SK-MEL-5 (cell line): ENCODE measurements at regions not wholly inside any gene's neighbourhood (a gene's known extent, or its start where the extent isn't known, plus 50 kb on each side); places are given as distances from the start of the nearest gene placed in this dataset.

ENCODE experiments used
- DNase-seq: peaks from one replicate; pipeline ENCODE4 v3.0.0-alpha.2; 2016; ENCODE audit warnings: low read depth, low spot score
- in situ Hi-C: cut with HindIII; loops from 2 replicates; pipeline ENCODE4 v1.10.0; 2016; ENCODE audit warnings: low sequenced_read_pairs, high pct_unique_total_duplicates, low pct_unique_long_range_greater_than_20kb

DNA sequence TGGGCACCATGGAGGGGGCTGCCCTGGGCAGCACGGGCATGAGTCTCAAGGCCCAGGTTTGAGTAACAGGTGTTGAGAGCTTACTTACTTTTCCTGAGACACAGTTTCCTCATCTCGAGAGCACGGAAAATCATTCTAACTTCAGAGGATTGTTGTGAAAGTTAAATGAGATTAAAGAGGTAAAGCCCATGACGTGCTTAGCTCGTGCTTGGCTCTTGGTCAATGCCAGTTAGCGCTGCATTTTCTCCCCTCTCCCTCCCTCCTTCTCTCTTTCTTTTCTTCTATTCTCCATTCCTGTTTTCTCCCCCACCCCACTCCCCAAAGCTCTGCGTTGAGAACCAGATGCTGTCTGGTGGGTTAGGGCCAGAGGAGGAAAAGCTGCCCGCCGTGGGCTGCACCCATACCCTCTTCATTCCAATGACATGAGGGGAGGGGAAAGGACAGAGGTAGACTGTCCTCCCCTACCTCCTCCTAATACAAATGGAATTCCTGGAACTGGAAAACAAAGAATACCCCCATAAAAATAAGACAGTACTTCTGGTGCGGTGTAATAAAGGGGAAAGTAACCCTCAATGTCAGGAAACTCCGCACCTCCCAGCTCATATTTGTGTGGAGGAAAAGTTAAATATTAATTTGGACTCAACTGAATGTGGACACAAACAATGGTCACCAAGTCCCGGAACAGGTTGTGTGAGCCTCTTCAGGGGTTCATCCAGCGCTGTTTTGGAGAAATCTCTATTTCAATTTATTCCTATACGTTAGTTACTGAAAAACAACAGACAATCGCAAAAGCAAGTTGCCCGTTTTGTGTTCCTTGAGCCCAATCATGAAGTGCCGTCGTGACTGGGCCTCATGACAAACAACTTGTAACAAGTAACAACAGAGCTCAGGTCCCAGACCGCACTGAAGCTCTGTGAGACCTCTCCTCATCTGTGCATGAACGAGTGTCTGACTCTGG is 54.8 kb upstream of the B3GAT1 start:
- no peak for DNase-seq
- in situ Hi-C loops: no loop called here

DNA sequence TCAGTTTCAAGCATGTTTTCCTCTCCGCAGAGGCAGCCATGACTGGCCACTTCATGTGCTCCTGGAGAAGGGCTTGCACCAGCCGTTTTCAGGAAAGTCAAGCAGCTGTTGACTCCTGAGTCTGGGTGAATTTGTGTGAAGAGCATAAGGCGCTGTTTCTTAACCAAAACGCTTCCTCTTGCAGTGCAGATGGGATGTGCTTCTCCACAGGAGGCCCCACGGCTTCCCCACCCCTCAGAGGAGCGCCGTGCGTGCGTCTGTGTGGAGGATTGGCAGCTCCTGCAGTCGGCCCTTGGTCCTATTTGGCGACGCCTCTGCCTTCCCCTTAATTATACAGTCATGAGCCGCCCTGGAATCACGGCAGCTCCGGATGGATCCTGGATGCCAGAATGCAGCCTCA is 54.1 kb upstream of the B3GAT1 start:
- no peak for DNase-seq
- in situ Hi-C loops: no loop called here

DNA sequence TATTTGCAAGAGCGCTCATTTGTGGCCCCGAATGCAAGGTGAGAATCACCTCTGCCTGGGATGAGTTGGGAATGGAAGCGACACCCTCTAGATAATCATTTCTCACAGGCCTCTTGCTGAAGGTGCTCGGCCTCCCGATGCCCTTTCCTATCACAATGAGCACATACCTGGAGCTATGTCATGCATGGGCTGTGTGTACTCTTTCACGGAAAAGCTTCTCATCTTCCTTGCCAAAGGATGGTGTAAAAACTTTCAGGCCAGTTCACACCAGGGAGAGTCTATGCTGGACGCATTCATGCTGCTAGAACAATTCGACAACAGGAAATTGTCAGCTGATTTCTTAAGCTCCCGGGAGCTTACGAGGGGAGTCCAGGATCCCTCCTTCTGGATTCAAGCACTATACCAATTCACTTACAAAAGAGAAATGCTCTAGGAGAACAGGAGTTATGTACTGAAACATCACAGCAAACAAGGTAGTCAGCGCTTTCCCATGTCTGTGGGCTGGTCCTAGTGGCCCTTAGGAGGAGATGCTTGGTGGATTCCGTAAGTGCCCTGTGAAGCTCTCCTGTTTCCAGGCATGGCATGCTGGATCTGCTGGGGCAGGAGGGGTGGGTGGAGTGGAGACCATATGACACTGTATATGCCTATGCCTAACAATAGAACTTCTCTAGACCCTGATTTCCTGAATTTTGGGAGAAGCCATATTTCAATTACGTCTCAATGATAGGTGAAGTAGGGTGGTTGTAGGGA is 53.1 kb upstream of the B3GAT1 start:
- DNase-seq: no peak
- in situ Hi-C loops: no loop called here

DNA sequence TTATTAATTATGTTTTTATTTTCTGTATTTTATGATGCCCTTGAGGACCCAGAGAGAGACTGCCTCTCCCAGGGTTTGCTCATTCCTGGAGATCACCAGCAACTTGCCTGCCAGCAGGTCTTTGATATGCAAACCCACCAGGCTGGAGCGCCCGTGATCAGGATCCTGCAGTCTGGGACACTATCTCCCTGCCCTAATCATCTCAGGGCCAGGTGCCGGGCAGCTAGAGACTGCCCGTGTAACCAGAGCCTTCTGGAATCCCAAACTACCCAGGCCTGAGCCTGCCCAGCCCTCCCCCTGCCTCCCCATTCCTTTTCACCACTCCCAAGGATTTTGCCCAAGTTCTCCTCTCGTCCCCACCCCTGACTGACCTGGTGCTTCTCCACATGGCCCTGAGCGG is 52.2 kb upstream of the B3GAT1 start:
- DNase-seq: no peak
- in situ Hi-C loops: no loop called here

DNA sequence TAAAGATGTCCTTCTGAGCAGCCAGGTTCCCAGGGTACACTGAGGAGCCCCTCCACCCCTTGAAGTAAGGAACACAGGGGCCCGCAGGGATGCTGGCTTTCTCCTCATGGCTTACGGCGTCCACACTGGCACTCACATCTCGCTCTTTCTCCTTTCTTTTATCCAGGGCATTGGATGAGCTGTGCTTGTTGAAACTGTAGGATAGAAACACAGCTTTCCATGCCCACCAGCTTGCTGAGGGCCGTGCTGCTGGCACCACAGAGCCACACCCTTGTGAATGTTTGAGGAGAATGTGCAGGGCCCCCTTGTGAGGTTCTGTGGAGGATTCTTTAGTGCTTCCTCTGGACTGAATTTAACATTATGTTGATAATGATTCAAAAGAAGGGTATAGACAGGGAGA is 51.7 kb upstream of the B3GAT1 start:
- DNase-seq: no peak
- in situ Hi-C loops: no loop called here
